ENCODE measurements at regions not wholly inside any gene's neighbourhood (a gene's known extent, or its start where the extent isn't known, plus 50 kb on each side); places are given as distances from the start of the nearest gene placed in this dataset.

GRCh38 chr9:2345013-2345412 lies 276.6 kb upstream of the VLDLR start:
- no peak for TF ChIP-seq EZH2phosphoT487 (IDR thresholded peaks at IDR 0.05; ENCODE audit: low read depth)
- no peak for TF ChIP-seq CTCF (IDR thresholded peaks at IDR 0.05; ENCODE audit: low read depth, low read length)

Data from OCI-LY3 (cell line).